Colonic mucosa (tissue), 4 donors: ENCODE measurements at regions not wholly inside any gene's neighbourhood (a gene's known extent, or its start where the extent isn't known, plus 50 kb on each side); places are given as distances from the start of the nearest gene placed in this dataset.
A peak's percentile ranks its signal among the peaks of the same experiment; 100 is the strongest.

ENCODE experiments used
- DNase-seq: peaks from one replicate; pipeline ENCODE4 v3.0.0-alpha.2; 2020
- H3K27ac ChIP-seq: fragments of 200-600 bp; one replicate; pipeline ENCODE4 v1.8.0; 2021
- H3K27me3 ChIP-seq: fragments of 200-600 bp; one replicate; pipeline ENCODE4 v1.8.0; 2021
- H3K36me3 ChIP-seq: fragments of 200-600 bp; one replicate; pipeline ENCODE4 v1.8.0; 2021
- H3K4me1 ChIP-seq: fragments of 200-600 bp; one replicate; pipeline ENCODE4 v1.8.0; 2021; ENCODE audit warnings: mild to moderate bottlenecking
- H3K4me3 ChIP-seq: fragments of 200-600 bp; one replicate; pipeline ENCODE4 v1.8.0; 2021
- H3K9ac ChIP-seq, 2 donors: one replicate each; pipeline ENCODE4 v1.7.0; 2013; ENCODE audit warnings: control low read depth in 2 of 2, low read depth in 2 of 2, low read length in 2 of 2
- H3K9me3 ChIP-seq: fragments of 200-600 bp; one replicate; pipeline ENCODE4 v1.8.0; 2021
- intact Hi-C: fragments of 100-400 bp; cut with DNase I; formaldehyde crosslinking; loops from one replicate; pipeline ENCODE4 v1.14.1; 2022
- TF ChIP-seq, protein P1 (sequence below): fragments of 200-600 bp; IDR thresholded peaks from one replicate; pipeline ENCODE4 v1.8.0; 2022; ENCODE audit warnings: antibody characterized with exemption, mild to moderate bottlenecking
- donor health status: healthy.
- donor health status: DM: no; HTN: no; CAD: no.
- donor health status: DM: no; HTN: no; CAD: no.

DNA sequence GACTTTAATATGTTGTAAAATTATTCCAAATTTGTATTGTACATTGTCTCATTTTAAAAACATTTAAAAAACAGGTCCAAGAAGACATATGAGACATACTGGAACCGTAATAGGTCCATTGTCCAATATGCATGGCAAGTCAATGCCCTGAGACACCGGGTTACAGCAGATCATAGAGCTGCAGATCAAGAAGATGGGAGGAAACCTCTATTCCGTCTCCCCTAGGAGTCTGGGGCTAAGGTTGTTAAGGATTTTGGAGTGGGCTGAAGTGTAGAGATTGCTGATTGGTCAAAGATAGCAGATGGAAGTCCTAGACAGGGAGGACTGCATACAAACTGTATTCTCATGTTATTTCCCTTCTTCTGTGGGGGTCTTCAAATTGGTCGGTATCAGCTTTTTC is 108.3 kb upstream of the PLEKHA5 start:
- no peak overlapping the region for H3K4me3 ChIP-seq
- H3K4me1 ChIP-seq = no peaks in the 10 kb centered on the region
- no peaks in the 10 kb centered on the region for H3K36me3 ChIP-seq
- no peak overlapping the region for H3K9ac ChIP-seq
- H3K27me3 ChIP-seq = no peaks in the 10 kb centered on the region
- intact Hi-C loops = no loop called here
- H3K27ac ChIP-seq = no peak overlapping the region
- DNase-seq = no peak
- TF ChIP-seq, protein P1, sequence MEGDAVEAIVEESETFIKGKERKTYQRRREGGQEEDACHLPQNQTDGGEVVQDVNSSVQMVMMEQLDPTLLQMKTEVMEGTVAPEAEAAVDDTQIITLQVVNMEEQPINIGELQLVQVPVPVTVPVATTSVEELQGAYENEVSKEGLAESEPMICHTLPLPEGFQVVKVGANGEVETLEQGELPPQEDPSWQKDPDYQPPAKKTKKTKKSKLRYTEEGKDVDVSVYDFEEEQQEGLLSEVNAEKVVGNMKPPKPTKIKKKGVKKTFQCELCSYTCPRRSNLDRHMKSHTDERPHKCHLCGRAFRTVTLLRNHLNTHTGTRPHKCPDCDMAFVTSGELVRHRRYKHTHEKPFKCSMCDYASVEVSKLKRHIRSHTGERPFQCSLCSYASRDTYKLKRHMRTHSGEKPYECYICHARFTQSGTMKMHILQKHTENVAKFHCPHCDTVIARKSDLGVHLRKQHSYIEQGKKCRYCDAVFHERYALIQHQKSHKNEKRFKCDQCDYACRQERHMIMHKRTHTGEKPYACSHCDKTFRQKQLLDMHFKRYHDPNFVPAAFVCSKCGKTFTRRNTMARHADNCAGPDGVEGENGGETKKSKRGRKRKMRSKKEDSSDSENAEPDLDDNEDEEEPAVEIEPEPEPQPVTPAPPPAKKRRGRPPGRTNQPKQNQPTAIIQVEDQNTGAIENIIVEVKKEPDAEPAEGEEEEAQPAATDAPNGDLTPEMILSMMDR = no peak
- H3K9me3 ChIP-seq = no peaks in the 10 kb centered on the region

DNA sequence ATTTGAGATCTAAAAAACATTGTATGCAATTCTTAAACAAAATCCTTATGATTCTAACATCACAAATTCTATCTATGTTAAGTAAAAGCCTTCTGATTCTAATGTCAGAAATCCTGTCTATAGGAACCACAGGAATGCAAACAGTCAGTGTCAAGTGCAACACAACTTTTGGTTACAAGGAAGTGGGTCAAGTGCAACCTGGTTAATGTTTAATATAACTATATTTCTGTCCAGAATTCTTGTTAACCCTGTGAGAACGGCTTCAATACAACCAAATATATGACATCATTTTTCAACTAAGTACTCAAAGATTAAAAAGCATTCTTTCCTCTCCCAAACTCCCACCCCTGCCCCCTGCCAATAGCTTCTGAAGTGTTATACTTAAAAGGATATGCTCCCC is 107.9 kb upstream of the PLEKHA5 start:
- Histone ChIP-seq H3K9me3 (no peaks in the 10 kb centered on the region), H3K4me3 (no peak overlapping the region), H3K27ac (no peak overlapping the region), H3K36me3 (no peaks in the 10 kb centered on the region), H3K9ac (no peak overlapping the region), H3K27me3 (no peaks in the 10 kb centered on the region), H3K4me1 (no peaks in the 10 kb centered on the region)
- intact Hi-C loops = no loop called here
- TF ChIP-seq, protein P1 = no peak
- no peak for DNase-seq

DNA sequence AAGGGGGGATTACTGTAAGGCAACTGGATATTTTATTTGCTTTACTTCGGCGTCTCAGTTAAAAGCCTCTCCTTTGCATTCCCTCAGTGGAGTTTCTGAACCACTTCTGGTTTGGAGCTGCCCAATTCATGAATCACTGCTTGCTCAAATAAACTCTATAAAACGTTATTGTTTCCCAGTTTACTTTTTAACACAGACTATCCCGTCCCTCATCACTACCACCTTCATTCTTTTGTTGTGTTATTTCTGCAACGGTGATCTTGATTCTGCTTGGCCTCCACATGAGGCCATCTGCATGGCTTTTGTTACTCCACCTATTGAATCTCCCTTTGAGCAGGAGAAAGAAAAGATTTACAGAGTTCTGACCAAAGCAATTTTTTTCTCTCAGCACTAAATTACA is 104.0 kb upstream of the PLEKHA5 start:
- no peak overlapping the region for H3K4me3 ChIP-seq

DNA sequence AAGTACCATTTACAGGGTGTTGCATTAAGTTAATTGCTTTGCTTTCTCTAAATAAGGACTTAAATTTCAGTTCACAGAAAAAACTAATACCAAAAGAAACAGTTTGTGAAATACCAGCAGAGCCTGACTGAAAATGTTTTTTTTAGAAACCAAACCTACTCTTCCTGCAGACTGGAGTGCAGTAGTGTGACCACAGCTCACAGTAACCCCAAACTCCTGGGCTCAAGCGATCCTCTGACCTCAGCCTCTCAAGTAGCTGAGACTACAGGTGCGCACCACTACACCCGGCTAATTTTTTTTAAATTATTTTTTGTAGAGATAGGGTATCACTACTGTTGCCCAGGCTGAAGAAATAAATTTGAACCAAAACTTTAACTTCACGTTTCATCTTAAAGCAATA is 103.5 kb upstream of the PLEKHA5 start:
- intact Hi-C loops = no loop called here
- Histone ChIP-seq H3K9ac (no peak overlapping the region), H3K4me3 (no peak overlapping the region), H3K9me3 (no peaks in the 10 kb centered on the region), H3K4me1 (no peaks in the 10 kb centered on the region), H3K27ac (no peak overlapping the region), H3K36me3 (no peaks in the 10 kb centered on the region), H3K27me3 (no peaks in the 10 kb centered on the region)
- TF ChIP-seq, protein P1 = no peak
- no peak for DNase-seq

More for the DNA sequence above, 104.0 kb upstream of the PLEKHA5 start:
- TF ChIP-seq, protein P1 = no peak
- Histone ChIP-seq H3K36me3 (no peaks in the 10 kb centered on the region), H3K9me3 (no peaks in the 10 kb centered on the region), H3K9ac (no peak overlapping the region), H3K27ac (peak overlapping the region; percentile 13), H3K27me3 (no peaks in the 10 kb centered on the region), H3K4me1 (no peaks in the 10 kb centered on the region)
- DNase-seq = no peak
- intact Hi-C loops = no loop called here

DNA sequence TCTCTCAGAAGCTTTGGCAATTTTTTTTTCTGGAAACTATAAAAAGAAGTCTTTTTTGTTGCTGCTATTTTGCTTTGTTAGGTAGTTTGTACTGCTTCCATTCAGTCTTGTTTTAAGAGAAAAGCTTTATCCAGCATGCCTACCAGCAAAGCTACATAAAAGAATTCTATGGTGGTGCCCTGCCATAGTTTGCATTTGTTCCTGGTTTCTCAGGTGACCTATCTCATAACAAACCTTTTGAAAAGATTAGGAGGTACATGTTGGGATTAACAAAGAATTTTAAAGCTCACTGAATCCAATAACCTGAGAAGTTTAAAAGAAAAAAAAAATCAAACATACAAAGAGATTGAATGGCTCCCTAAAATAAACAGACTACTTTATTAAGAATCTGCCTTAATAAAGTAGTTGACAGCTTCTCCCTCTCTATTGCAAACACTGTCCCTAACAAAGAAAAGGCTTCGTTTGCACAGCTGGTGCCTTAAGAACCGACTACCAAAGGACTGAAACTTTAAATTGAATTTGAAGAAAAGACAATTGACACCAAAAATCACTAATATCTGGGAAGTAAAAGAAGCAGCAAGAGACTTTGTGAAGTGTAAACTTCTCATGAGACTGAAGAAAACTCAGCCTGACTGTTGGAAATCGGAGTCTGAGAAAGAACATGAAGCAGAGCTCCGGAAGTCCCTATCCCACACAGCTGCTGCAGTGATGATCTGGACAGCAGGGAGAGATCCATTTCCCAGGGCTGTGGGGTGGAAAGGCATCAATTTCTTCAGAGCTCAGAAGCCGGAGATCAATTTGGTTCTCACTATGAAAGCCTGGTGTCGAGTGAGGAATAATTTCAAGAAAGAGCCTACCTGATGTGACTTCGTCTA is 102.7 kb upstream of the PLEKHA5 start:
- TF ChIP-seq, protein P1 = no peak
- DNase-seq = no peak
- H3K9me3 ChIP-seq = no peaks in the 10 kb centered on the region
- H3K9ac ChIP-seq = no peak overlapping the region
- intact Hi-C loops = no loop called here
- H3K4me1 ChIP-seq = no peaks in the 10 kb centered on the region
- no peaks in the 10 kb centered on the region for H3K27me3 ChIP-seq
- H3K4me3 ChIP-seq = no peak overlapping the region
- no peak overlapping the region for H3K27ac ChIP-seq
- no peaks in the 10 kb centered on the region for H3K36me3 ChIP-seq
